Renal pelvis (tissue), 1 donor: ENCODE measurements at regions not wholly inside any gene's neighbourhood (a gene's known extent, or its start where the extent isn't known, plus 50 kb on each side); places are given as distances from the start of the nearest gene placed in this dataset.

Experiments used
- DNase-seq: peaks from one replicate; pipeline ENCODE4 v3.0.0-alpha.2; 2013

- DNase-seq = no peak
Observed at GRCh38 chr2:191514613-191515012, 163.3 kb upstream of the NABP1 start.

- DNase-seq = no peak
Observed at GRCh38 chr2:191515551-191515950, 162.4 kb upstream of the NABP1 start.

DNA sequence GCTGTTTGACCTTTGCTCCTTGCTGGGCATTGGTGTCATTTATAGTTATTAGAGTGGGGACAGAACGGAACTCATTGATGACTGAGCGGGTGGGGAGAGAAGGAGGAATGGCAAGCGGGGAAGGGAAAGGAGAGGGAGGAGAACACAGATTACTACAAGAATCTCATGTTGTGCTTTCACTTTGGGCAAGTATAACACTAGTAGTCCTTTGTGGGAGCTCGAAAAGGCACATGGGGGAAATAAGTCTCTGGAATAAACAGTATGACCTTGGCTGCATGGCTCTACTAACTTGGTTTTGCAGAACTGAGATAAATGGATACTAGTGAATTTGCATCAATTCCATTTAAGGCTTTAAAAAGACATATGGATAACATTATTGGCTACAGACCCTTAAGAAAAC is 161.7 kb upstream of the NABP1 start:
- DNase-seq = no peak

- peak; percentile 34 for DNase-seq
Observed at GRCh38 chr2:191521608-191522208, 156.2 kb upstream of the NABP1 start.

DNA sequence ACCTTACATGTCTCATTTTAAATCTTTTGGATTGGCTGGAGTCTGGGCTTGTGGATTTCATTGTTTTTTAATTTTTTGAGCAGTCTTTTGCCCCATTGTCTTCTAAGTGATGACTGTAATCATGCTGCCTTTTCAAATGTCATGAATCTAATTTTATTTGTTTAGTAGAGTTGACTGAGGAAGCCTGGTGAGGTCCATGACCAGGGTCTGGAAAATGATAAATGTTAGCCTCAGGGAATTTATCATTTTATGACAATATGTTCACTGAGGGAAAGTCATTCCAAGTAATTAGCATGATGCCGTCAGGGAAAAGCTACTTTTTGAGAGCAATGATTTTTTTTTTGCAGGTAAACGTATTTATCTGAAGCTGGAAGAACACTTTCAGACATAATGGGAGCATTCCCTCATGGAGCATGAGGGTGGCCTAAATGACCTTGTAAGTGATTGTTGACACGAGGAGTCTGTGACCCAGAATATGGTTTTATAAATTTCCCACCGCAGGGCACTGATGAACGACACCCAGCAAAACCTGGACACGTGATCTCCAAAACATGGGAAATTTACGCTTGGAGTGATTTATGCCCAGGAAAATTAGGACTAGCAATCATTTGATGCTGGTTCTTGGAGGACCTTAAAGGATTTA is 155.3 kb upstream of the NABP1 start:
- no peak for DNase-seq

GRCh38 chr2:191526091-191526490 is 151.8 kb upstream of the NABP1 start:
- no peak for DNase-seq

GRCh38 chr2:191526536-191526935 is 151.4 kb upstream of the NABP1 start:
- DNase-seq = no peak

- DNase-seq = no peak
Observed at GRCh38 chr2:191526953-191527556, 150.9 kb upstream of the NABP1 start.

DNA sequence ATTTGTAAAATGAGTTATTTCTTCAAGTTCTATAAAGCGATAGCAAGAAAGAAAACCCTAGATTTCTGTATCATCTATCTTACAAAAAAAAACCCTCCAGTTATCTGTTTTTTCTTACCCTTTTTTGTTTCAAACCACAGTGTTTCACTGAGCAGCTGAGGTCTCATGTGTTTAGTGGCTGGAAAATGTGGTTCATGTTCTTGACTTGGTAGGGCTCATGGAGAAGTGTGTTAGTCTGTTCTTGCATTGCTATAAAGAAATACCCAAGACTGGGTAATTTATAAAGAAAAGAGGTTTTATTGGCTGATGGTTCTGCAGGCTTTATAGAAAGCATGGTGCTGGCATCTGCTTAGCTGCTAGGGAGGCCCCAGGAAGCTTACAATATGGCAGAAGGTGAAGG is 147.3 kb upstream of the NABP1 start:
- no peak for DNase-seq

- no peak for DNase-seq
Observed at GRCh38 chr2:191533693-191534180, 144.2 kb upstream of the NABP1 start.

- no peak for DNase-seq
Observed at GRCh38 chr2:191537921-191538320, 140.0 kb upstream of the NABP1 start.

GRCh38 chr2:191538334-191538903 is 139.5 kb upstream of the NABP1 start:
- no peak for DNase-seq

DNA sequence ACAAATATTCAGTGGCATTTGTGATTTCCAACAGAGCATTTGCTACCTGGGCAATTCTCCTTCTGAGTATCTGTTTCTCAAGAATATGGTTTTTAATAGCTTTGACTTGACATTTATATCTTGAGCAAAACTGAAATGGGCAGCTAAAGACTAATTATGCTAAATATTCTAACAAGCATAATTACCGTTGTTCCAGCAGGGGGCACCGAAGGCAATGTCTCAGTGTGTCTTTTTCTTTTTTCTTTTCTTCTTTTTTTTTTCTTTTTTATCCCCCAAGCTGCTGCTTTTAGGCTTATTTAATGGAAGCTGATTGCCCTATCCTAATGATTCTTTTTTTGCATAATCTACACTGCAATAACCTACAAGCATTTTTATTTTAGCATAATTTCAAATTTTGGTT is 138.9 kb upstream of the NABP1 start:
- peak; percentile 38 for DNase-seq

DNA sequence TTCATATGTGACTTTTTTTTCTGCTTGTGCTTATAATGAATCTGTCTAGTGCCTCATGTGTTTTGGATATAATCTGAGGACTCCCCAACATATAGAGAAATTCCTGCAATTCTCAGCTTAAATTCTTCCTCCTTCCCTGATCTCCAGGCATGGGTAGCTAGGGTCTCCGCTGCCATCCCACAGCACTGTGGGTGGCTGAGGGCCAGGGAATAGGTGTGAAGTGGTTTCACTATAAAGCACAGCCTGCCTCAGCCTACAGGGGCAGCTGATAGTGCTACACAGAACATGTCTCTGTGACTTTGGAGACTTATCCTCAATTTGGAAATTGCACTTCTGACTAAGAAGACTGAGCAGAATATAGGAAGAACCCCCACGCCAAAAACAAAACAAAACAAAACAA is 137.3 kb upstream of the NABP1 start:
- DNase-seq = no peak

GRCh38 chr2:191543708-191544107 is 134.2 kb upstream of the NABP1 start:
- no peak for DNase-seq

- no peak for DNase-seq
Observed at GRCh38 chr2:191544461-191545062, 133.4 kb upstream of the NABP1 start.

- no peak for DNase-seq
Observed at GRCh38 chr2:191545361-191545760, 132.6 kb upstream of the NABP1 start.

DNA sequence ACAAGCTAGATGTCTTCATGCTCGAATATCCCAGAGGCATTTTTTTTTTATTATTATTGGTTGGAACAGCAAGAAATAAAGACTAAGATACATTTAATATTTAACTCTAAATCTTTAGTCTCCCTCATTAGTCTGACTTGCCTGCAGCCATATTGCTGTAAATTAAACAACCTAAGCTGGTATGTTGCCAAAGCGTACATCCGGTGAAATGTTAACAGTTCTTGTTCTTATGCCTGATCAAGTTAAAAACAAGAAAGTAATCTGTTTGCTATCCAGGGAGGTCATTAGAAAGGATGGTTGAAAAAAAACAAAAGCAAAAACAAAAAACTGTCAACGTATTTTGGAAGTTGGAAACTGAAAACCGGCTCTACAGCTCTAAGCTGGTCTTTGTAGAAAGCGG is 125.9 kb upstream of the NABP1 start:
- peak; percentile 48 for DNase-seq

DNA sequence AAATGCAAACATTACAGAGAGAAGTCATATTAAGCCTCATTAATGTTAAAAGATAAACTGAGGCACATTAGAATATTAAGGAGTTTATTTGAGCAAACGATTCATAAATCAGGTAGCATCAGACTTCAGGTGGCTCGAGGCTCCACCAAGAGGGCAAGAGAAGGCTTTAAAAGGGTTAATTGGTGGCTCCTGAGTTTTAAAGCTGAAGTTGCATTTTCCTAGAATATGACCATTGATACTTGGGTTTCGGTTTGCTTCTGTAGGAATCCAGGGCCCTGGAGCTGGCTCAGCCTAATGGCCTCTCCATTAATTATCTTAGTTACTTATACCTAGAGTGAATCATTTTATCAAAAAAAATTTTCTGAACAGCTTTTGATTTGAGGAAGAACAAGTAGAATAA is 123.7 kb upstream of the NABP1 start:
- DNase-seq = no peak

- peak; percentile 85 for DNase-seq
Observed at GRCh38 chr2:191555092-191555742, 122.7 kb upstream of the NABP1 start.

DNA sequence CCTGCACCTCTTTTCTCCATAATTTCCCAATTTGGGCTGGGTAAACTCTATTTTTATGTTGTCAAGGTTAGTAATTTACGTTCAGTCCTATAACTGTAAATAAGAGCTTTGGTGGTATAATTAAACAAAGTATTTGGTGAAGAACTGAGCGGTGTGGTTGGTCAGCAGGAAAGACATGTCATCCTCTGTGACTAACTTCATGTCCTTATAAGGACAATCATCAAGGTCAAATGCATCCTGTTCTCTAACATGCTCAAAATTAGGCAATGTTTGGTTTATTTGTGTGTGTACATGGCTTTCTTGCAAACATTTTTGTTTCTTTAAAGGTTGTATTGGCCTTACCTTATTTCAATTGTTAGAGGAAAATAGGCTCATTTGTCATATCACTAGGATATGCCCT is 121.5 kb upstream of the NABP1 start:
- DNase-seq = no peak

DNA sequence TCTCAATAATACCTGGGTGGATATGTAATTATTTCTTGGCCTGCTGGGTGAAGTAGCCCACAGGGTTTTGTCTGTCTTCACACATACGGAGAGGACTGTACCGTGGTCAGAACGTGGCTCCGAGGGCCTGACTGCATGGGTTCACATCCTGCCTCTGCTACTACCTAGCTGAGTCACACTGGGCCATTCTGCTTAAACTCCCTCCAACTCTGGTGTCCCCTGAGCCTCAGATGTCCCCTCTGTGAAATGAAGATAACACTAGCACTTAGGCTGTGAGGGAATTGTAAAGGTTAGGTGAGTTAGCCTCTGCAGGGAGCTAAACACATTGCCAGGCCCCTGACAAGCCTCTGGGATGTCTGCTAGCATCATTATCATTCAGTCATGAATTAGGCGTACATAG is 120.1 kb upstream of the NABP1 start:
- no peak for DNase-seq
